OCI-LY3 (cell line): ENCODE measurements at regions not wholly inside any gene's neighbourhood (a gene's known extent, or its start where the extent isn't known, plus 50 kb on each side); places are given as distances from the start of the nearest gene placed in this dataset.

ENCODE experiments used
- EZH2phosphoT487 ChIP-seq: fragments of 200-600 bp; shearing (Covaris generic); IDR thresholded peaks from 2 replicates; pipeline ENCODE4 v1.6.1; 2018; ENCODE audit warnings: antibody characterized with exemption, mixed run types, low read depth
- TF ChIP-seq, protein P1 (sequence below): fragments of 200-600, 300-600 bp; sonication (generic); IDR thresholded peaks from 2 replicates; pipeline ENCODE4 v1.5.1; 2014; ENCODE audit warnings: antibody characterized with exemption, low read length, low read depth

- TF ChIP-seq, protein P1, sequence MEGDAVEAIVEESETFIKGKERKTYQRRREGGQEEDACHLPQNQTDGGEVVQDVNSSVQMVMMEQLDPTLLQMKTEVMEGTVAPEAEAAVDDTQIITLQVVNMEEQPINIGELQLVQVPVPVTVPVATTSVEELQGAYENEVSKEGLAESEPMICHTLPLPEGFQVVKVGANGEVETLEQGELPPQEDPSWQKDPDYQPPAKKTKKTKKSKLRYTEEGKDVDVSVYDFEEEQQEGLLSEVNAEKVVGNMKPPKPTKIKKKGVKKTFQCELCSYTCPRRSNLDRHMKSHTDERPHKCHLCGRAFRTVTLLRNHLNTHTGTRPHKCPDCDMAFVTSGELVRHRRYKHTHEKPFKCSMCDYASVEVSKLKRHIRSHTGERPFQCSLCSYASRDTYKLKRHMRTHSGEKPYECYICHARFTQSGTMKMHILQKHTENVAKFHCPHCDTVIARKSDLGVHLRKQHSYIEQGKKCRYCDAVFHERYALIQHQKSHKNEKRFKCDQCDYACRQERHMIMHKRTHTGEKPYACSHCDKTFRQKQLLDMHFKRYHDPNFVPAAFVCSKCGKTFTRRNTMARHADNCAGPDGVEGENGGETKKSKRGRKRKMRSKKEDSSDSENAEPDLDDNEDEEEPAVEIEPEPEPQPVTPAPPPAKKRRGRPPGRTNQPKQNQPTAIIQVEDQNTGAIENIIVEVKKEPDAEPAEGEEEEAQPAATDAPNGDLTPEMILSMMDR, result no peak
- TF ChIP-seq EZH2phosphoT487, result no peak
Observed at GRCh38 chr4:158315706-158316105, 105.4 kb downstream of the TMEM144 start.
